IMR-90 (cell line): ENCODE measurements at regions not wholly inside any gene's neighbourhood (a gene's known extent, or its start where the extent isn't known, plus 50 kb on each side); places are given as distances from the start of the nearest gene placed in this dataset.

Experiments used
- ATAC-seq: fragments of 200-7000 bp; cut with Tn5 transposase; 2 replicates; pipeline ENCODE4 v1.9.1; 2020; ENCODE audit warnings: low read depth, mild to moderate bottlenecking, moderate library complexity
- BruUV-seq: library from RNA; stranded (reverse); fragments of 400-500 nt; replicated peaks from 2 replicates; lab custom pipeline; 2021; lab: Mats Ljungman, UMichigan
- CTCF ChIA-PET: fragments of 300-600 bp; formaldehyde crosslinking; extraction: SDS; loops from one replicate; lab custom pipeline; 2021; ENCODE audit warnings: antibody characterized with exemption; lab: Yijun Ruan, JAX
- POLR2A ChIA-PET: fragments of 300-600 bp; sonication (Branson Sonifier 250); formaldehyde crosslinking; loops from one replicate; lab custom pipeline; 2022; ENCODE audit warnings: antibody characterized with exemption; ENCODE audit not compliant: unreplicated experiment; lab: Charles Lee
- DNase-seq: peaks from one replicate; pipeline ENCODE4 v3.0.0; 2013
- H2AFZ ChIP-seq: replicated peaks from 2 replicates; pipeline ENCODE3; 2013; ENCODE audit warnings: low read length, mild to moderate bottlenecking; ENCODE audit not compliant: poor library complexity
- H2AK5ac ChIP-seq: 2 replicates; pipeline ENCODE4 v1.6.1; 2013; ENCODE audit warnings: low read depth, low read length, inconsistent platforms
- H2AK9ac ChIP-seq: replicated peaks from 2 replicates; pipeline ENCODE3; 2013; ENCODE audit warnings: mild to moderate bottlenecking, low read depth, low read length, moderate library complexity; ENCODE audit not compliant: poor library complexity
- H2BK120ac ChIP-seq: 2 replicates; pipeline ENCODE4 v1.6.1; 2013; ENCODE audit warnings: low read depth, low read length, inconsistent platforms
- H2BK15ac ChIP-seq: 3 replicates; pipeline ENCODE4 v1.6.1; 2013; ENCODE audit warnings: low read depth, low read length, inconsistent platforms
- H2BK20ac ChIP-seq: 2 replicates; pipeline ENCODE4 v1.6.1; 2013; ENCODE audit warnings: low read depth, mild to moderate bottlenecking, inconsistent platforms, low read length, moderate library complexity
- H2BK5ac ChIP-seq: 2 replicates; pipeline ENCODE4 v1.6.1; 2013; ENCODE audit warnings: mild to moderate bottlenecking, low read depth, low read length, inconsistent platforms; ENCODE audit not compliant: poor library complexity, severe bottlenecking
- H3K14ac ChIP-seq: replicated peaks from 2 replicates; pipeline ENCODE4 v1.6.1; 2013; ENCODE audit warnings: low read depth, low read length, inconsistent platforms
- H3K18ac ChIP-seq: 2 replicates; pipeline ENCODE4 v1.6.1; 2013; ENCODE audit warnings: low read depth, low read length, control low read depth
- H3K23ac ChIP-seq: 2 replicates; pipeline ENCODE4 v1.6.1; 2013; ENCODE audit warnings: low read depth, low read length, inconsistent platforms
- H3K27ac ChIP-seq: 2 replicates; pipeline ENCODE4 v1.5.1; 2013; ENCODE audit warnings: mild to moderate bottlenecking, control low read depth, low read length; ENCODE audit not compliant: insufficient read depth
- H3K27me3 ChIP-seq: 2 replicates; pipeline ENCODE4 v1.6.1; 2013; ENCODE audit warnings: low read length; ENCODE audit not compliant: control insufficient read depth, insufficient read depth
- H3K36me3 ChIP-seq: 2 replicates; pipeline ENCODE4 v1.6.1; 2013; ENCODE audit warnings: low read length, mixed read lengths; ENCODE audit not compliant: control insufficient read depth, insufficient read depth
- H3K4ac ChIP-seq: 2 replicates; pipeline ENCODE4 v1.6.1; 2013; ENCODE audit warnings: low read depth, low read length, inconsistent platforms
- H3K4me1 ChIP-seq: 2 replicates; pipeline ENCODE4 v1.6.1; 2013; ENCODE audit warnings: low read length, mixed read lengths; ENCODE audit not compliant: control insufficient read depth, insufficient read depth
- H3K4me2 ChIP-seq: 2 replicates; pipeline ENCODE4 v1.6.1; 2013; ENCODE audit warnings: low read depth, mild to moderate bottlenecking, control low read depth, low read length, moderate library complexity
- H3K4me3 ChIP-seq: 2 replicates; pipeline ENCODE4 v1.5.1; 2013; ENCODE audit warnings: low read depth, mild to moderate bottlenecking, control low read depth, low read length, moderate library complexity; ENCODE audit not compliant: insufficient read depth
- H3K56ac ChIP-seq: 2 replicates; pipeline ENCODE4 v1.6.1; 2013; ENCODE audit warnings: low read length, inconsistent platforms; ENCODE audit not compliant: insufficient read depth; ENCODE audit errors: extremely low read depth
- H3K79me1 ChIP-seq, 2 experiments: 2 replicates each; pipeline ENCODE4 v1.6.1; 2013; ENCODE audit warnings: low read length in 2 of 2, inconsistent platforms in 1 of 2, low read depth in 1 of 2
- H3K9ac ChIP-seq: 2 replicates; pipeline ENCODE4 v1.6.1; 2013; ENCODE audit warnings: low read depth, low read length, control low read depth
- H3K9me1 ChIP-seq: 2 replicates; pipeline ENCODE4 v1.6.1; 2013; ENCODE audit warnings: low read length, inconsistent platforms; ENCODE audit not compliant: insufficient read depth
- H3K9me3 ChIP-seq: 2 replicates; pipeline ENCODE4 v1.6.1; 2013; ENCODE audit warnings: low read length; ENCODE audit not compliant: control insufficient read depth, insufficient read depth
- H4K20me1 ChIP-seq: 2 replicates; pipeline ENCODE4 v1.6.1; 2013; ENCODE audit warnings: low read length, inconsistent platforms; ENCODE audit not compliant: insufficient read depth
- H4K5ac ChIP-seq: 2 replicates; pipeline ENCODE4 v1.6.1; 2013; ENCODE audit warnings: mild to moderate bottlenecking, low read depth, low read length, control low read depth
- H4K8ac ChIP-seq, 2 experiments: 2 replicates each; pipeline ENCODE4 v1.6.1; 2013; ENCODE audit warnings: low read depth in 2 of 2, low read length in 2 of 2, control low read depth in 1 of 2, inconsistent platforms in 1 of 2
- H4K91ac ChIP-seq: 2 replicates; pipeline ENCODE4 v1.6.1; 2013; ENCODE audit warnings: low read depth, low read length, inconsistent platforms; ENCODE audit not compliant: insufficient read depth
- CEBPB ChIP-seq: IDR thresholded peaks from 2 replicates; pipeline ENCODE4 v1.6.1; 2012; ENCODE audit warnings: low read depth, low read length, improper control_type of control experiment
- CTCF ChIP-seq: conservative IDR thresholded peaks from 2 replicates; pipeline ENCODE4 v1.5.1; 2012; ENCODE audit warnings: mild to moderate bottlenecking, low read depth, low read length, improper control_type of control experiment
- FOS ChIP-seq: fragments of 150-350 bp; IDR thresholded peaks from 2 replicates; pipeline ENCODE4 v1.6.1; 2016; ENCODE audit warnings: low read depth, low read length
- MXI1 ChIP-seq: IDR thresholded peaks from 2 replicates; pipeline ENCODE4 v1.6.1; 2012; ENCODE audit warnings: low read depth, mild to moderate bottlenecking, low read length, moderate library complexity, borderline replicate concordance
- NFE2L2 ChIP-seq: fragments of 150-350 bp; IDR thresholded peaks from 2 replicates; pipeline ENCODE4 v1.6.1; 2016; ENCODE audit warnings: low read depth, mild to moderate bottlenecking, low read length
- POLR2A ChIP-seq: IDR thresholded peaks from 2 replicates; pipeline ENCODE4 v1.6.1; 2012; ENCODE audit warnings: mild to moderate bottlenecking, low read depth, low read length
- RAD21 ChIP-seq: IDR thresholded peaks from 2 replicates; pipeline ENCODE4 v1.6.1; 2012; ENCODE audit warnings: low read length, improper control_type of control experiment
- RFX5 ChIP-seq: IDR thresholded peaks from 2 replicates; pipeline ENCODE4 v1.8.0; 2012; ENCODE audit warnings: low read depth, mild to moderate bottlenecking, low read length, moderate library complexity
- WGBS, 2 experiments: methylation state at CpG; one replicate each; pipeline versions ENCODE4 v1.1.5 to v1.1.7; 2013; ENCODE audit warnings: missing lambda C conversion rate in 2 of 2; ENCODE audit not compliant: insufficient read length in 1 of 2; ENCODE audit errors: extremely low coverage in 2 of 2; 5-methylcytosine and 5-hydroxymethylcytosine counted together
- dilution Hi-C: fragments of 300-500 bp; cut with HindIII; formaldehyde crosslinking; loops from one replicate; pipeline ENCODE4 v1.14.3; 2018; ENCODE audit warnings: low sequenced_read_pairs; ENCODE audit not compliant: unreplicated experiment
- in situ Hi-C: fragments of 300-500 bp; cut with MboI; formaldehyde crosslinking; loops from 3 replicates; pipeline ENCODE4 v1.14.3; 2019; ENCODE audit warnings: low sequenced_read_pairs, inconsistent platforms, mixed read lengths
- intact Hi-C: fragments of 100-400 bp; cut with micrococcal nuclease; formaldehyde crosslinking; loops from 2 replicates; pipeline ENCODE4 v1.10.0; 2022
- TF ChIP-seq, protein P1 (sequence below): fragments of 150-350 bp; IDR thresholded peaks from 2 replicates; pipeline ENCODE4 v1.6.1; 2017; ENCODE audit warnings: mild to moderate bottlenecking, antibody characterized with exemption, low read length, low read depth

GRCh38 chr19:30685426-30686000, 313.3 kb downstream of the ZNF536 start:
- WGBS, 2 experiments = 16% methylated on average over 5 of the region's 13 CpGs; no CpG with 5 or more reads in 1 of the 2 experiments
- ATAC-seq (no peak), DNase-seq (no peak)
- no peaks in the 10 kb centered on the region for H3K9me1 ChIP-seq
- H2AFZ ChIP-seq = no peak overlapping the region
- no peak overlapping the region for H4K5ac ChIP-seq
- BruUV-seq = no TSS peak
- no peaks in the 10 kb centered on the region for H3K79me1 ChIP-seq
- H3K23ac ChIP-seq = no peak overlapping the region
- H2BK15ac ChIP-seq = no peak overlapping the region
- no peaks in the 10 kb centered on the region for H3K9me3 ChIP-seq
- H3K27ac ChIP-seq = no peak overlapping the region
- no peak overlapping the region for H3K18ac ChIP-seq
- no peaks in the 10 kb centered on the region for H3K4me1 ChIP-seq
- H4K8ac ChIP-seq = no peak overlapping the region
- intact Hi-C loops (loop anchor here (10.0 kb wide), 1 partner anchor 429 kb away; no protein-coding TSS in a partner anchor), in situ Hi-C loops (no loop called here), dilution Hi-C loops (no loop called here)
- H3K36me3 ChIP-seq = no peaks in the 10 kb centered on the region
- no peak overlapping the region for H3K4me3 ChIP-seq
- H3K9ac ChIP-seq = no peak overlapping the region
- POLR2A ChIA-PET = no interaction called here
- CTCF ChIA-PET = interaction anchor here (0.6 kb wide), 1 partner anchor 1665 kb away, joined by 3 read pairs; no protein-coding TSS in a partner anchor
- no peak overlapping the region for H2AK9ac ChIP-seq
- H2BK5ac ChIP-seq = no peak overlapping the region
- H2BK120ac ChIP-seq = no peak overlapping the region
- H4K20me1 ChIP-seq = no peaks in the 10 kb centered on the region
- no peak overlapping the region for H2BK20ac ChIP-seq
- no peak overlapping the region for H3K14ac ChIP-seq
- no peak overlapping the region for H3K4ac ChIP-seq
- H3K56ac ChIP-seq = no peak overlapping the region
- H3K27me3 ChIP-seq = peaks cover 17% of the 10 kb centered on the region
- H3K4me2 ChIP-seq = no peak overlapping the region
- no peak for TF ChIP-seq RFX5
- TF ChIP-seq NFE2L2 = no peak
- no peak for TF ChIP-seq FOS
- TF ChIP-seq, protein P1, sequence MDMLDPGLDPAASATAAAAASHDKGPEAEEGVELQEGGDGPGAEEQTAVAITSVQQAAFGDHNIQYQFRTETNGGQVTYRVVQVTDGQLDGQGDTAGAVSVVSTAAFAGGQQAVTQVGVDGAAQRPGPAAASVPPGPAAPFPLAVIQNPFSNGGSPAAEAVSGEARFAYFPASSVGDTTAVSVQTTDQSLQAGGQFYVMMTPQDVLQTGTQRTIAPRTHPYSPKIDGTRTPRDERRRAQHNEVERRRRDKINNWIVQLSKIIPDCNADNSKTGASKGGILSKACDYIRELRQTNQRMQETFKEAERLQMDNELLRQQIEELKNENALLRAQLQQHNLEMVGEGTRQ = no peak
- TF ChIP-seq RAD21 = no peak
- no peak for TF ChIP-seq CEBPB
- no peak for TF ChIP-seq POLR2A
- TF ChIP-seq CTCF = no peak
- no peak for TF ChIP-seq MXI1
- H4K91ac ChIP-seq = no peak overlapping the region
- no peak overlapping the region for H2AK5ac ChIP-seq
